GM12873 (cell line): ENCODE measurements at regions not wholly inside any gene's neighbourhood (a gene's known extent, or its start where the extent isn't known, plus 50 kb on each side); places are given as distances from the start of the nearest gene placed in this dataset.

Experiments
- CTCF ChIP-seq: IDR thresholded peaks from 2 replicates; pipeline ENCODE4 v1.5.1; 2012; ENCODE audit warnings: low read depth, mild to moderate bottlenecking, moderate library complexity, low read length, control low read depth; ENCODE audit not compliant: insufficient read depth; ENCODE audit errors: missing control alignments

GRCh38 chr3:144875211-144875610 lies 903.6 kb downstream of the DIPK2A start:
- TF ChIP-seq CTCF, result no peak

- TF ChIP-seq CTCF, result no peak
Measured at GRCh38 chr3:144877356-144877755, 905.7 kb downstream of the DIPK2A start.

GRCh38 chr3:144879701-144880100 lies 908.1 kb downstream of the DIPK2A start:
- no peak for TF ChIP-seq CTCF

GRCh38 chr3:144893980-144894379 lies 922.4 kb downstream of the DIPK2A start:
- no peak for TF ChIP-seq CTCF

GRCh38 chr3:144894576-144894975 lies 923.0 kb downstream of the DIPK2A start:
- no peak for TF ChIP-seq CTCF

- TF ChIP-seq CTCF, result no peak
Measured at GRCh38 chr3:144900366-144900765, 928.7 kb downstream of the DIPK2A start.

GRCh38 chr3:144912968-144913367 lies 941.3 kb downstream of the DIPK2A start:
- no peak for TF ChIP-seq CTCF
